ENCODE measurements at regions not wholly inside any gene's neighbourhood (a gene's known extent, or its start where the extent isn't known, plus 50 kb on each side); places are given as distances from the start of the nearest gene placed in this dataset.
"Not testable (repeated sequence)": the region's sequence is repeated elsewhere in the genome, so short reads cannot be mapped to it uniquely, and the experiment has no call there.

GRCh38 chr1:30213936-30214335, 509.4 kb downstream of the MATN1 start:
- DNase-seq (ENCODE audit: low read depth, low spot score) (no peak), ATAC-seq (no peak)
- Histone ChIP-seq H3K9me3 (ENCODE audit: control insufficient read depth in 1 of 2, insufficient read depth in 1 of 2, low read depth in 1 of 2, low read length in 2 of 2) (no peaks in the 10 kb centered on the region), H3K9me2 (ENCODE audit: insufficient read depth) (no peaks in the 10 kb centered on the region), H4K20me1 (ENCODE audit: insufficient read depth) (no peaks in the 10 kb centered on the region), H3K4me3 (replicated peaks in 1 of 2; ENCODE audit: low read depth in 1 of 2, low read length in 2 of 2) (no peak overlapping the region), H3K27me3 (ENCODE audit: insufficient read depth, low read length) (peaks cover 17% of the 10 kb centered on the region), H3K9ac (ENCODE audit: low read length) (no peak overlapping the region), H3K79me2 (ENCODE audit: insufficient read depth, low read length) (no peaks in the 10 kb centered on the region), H3K36me3 (ENCODE audit: control insufficient read depth in 1 of 2, insufficient read depth in 2 of 2, low read length in 2 of 2) (no peaks in the 10 kb centered on the region), H3K27ac (ENCODE audit: low read depth, low read length) (no peak overlapping the region), H3K4me1 (ENCODE audit: control insufficient read depth in 1 of 2, insufficient read depth in 2 of 2, low read length in 2 of 2) (no peaks in the 10 kb centered on the region), H3K4me2 (ENCODE audit: low read length) (no peak overlapping the region), H2AFZ (ENCODE audit: low read depth, low read length, poor library complexity, severe bottlenecking) (no peak overlapping the region)
- intact Hi-C loops (cut with micrococcal nuclease): no loop called here
- no TSS peak for BruUV-seq (replicated peaks)
- ChIA-PET CTCF (no interaction called here), POLR2A (no interaction called here), RAD21 (ENCODE audit: low non-redundant PET in 1 of 2, low total read pairs in 2 of 2, uncharacterized antibody in 2 of 2, unreplicated experiment in 2 of 2) (no interaction called here)
- TF ChIP-seq EZH2phosphoT487 (IDR thresholded peaks at IDR 0.05; ENCODE audit: borderline replicate concordance): no peak
- TF ChIP-seq SRF (IDR thresholded peaks at IDR 0.05; ENCODE audit: low read depth): no peak
- no peak for TF ChIP-seq FOSL1 (IDR thresholded peaks at IDR 0.05; ENCODE audit: low read depth)
- no peak for TF ChIP-seq EGR1 (IDR thresholded peaks at IDR 0.05; ENCODE audit: low read depth)
- TF ChIP-seq ATF3 (IDR thresholded peaks at IDR 0.05): no peak
- TF ChIP-seq MAX (IDR thresholded peaks at IDR 0.05): no peak
- TF ChIP-seq CEBPB (IDR thresholded peaks at IDR 0.05; ENCODE audit: low read depth): no peak
- no peak for TF ChIP-seq RAD21 (IDR thresholded peaks at IDR 0.05; ENCODE audit: low read depth)
- no peak for TF ChIP-seq POLR2A (IDR thresholded peaks at IDR 0.05; ENCODE audit: borderline replicate concordance, extremely low read depth, insufficient read depth, insufficient read length)
- TF ChIP-seq ELF1 (IDR thresholded peaks at IDR 0.05; ENCODE audit: borderline replicate concordance, low read depth): no peak
- no peak for TF ChIP-seq CBX3 (IDR thresholded peaks at IDR 0.05; ENCODE audit: low read depth)
- TF ChIP-seq TCF7L2 (IDR thresholded peaks at IDR 0.05; ENCODE audit: borderline replicate concordance, extremely low read depth, insufficient read depth, insufficient read length): no peak
- TF ChIP-seq ZNF274 (IDR thresholded peaks at IDR 0.05; ENCODE audit: low read depth, low read length): no peak
- no peak for TF ChIP-seq EZH2 (IDR thresholded peaks at IDR 0.05)
- TF ChIP-seq YY1 (IDR thresholded peaks at IDR 0.05; ENCODE audit: extremely low read depth, insufficient replicate concordance, low read depth, low read length): no peak

- RAD21 ChIA-PET (ENCODE audit: low non-redundant PET in 1 of 2, low total read pairs in 2 of 2, uncharacterized antibody in 2 of 2, unreplicated experiment in 2 of 2); ATAC-seq; H3K4me1 ChIP-seq (ENCODE audit: control insufficient read depth in 1 of 2, insufficient read depth in 2 of 2, low read length in 2 of 2); H3K9me3 ChIP-seq (ENCODE audit: control insufficient read depth in 1 of 2, insufficient read depth in 1 of 2, low read depth in 1 of 2, low read length in 2 of 2); intact Hi-C loops (cut with micrococcal nuclease); H3K36me3 ChIP-seq (ENCODE audit: control insufficient read depth in 1 of 2, insufficient read depth in 2 of 2, low read length in 2 of 2); H3K4me2 ChIP-seq (ENCODE audit: low read length); H3K79me2 ChIP-seq (ENCODE audit: insufficient read depth, low read length); BruUV-seq (replicated peaks); DNase-seq (ENCODE audit: low read depth, low spot score); H3K27ac ChIP-seq (ENCODE audit: low read depth, low read length); CTCF ChIA-PET; H3K9me2 ChIP-seq (ENCODE audit: insufficient read depth); H3K9ac ChIP-seq (ENCODE audit: low read length); H3K4me3 ChIP-seq (replicated peaks in 1 of 2; ENCODE audit: low read depth in 1 of 2, low read length in 2 of 2); H2AFZ ChIP-seq (ENCODE audit: low read depth, low read length, poor library complexity, severe bottlenecking); H3K27me3 ChIP-seq (ENCODE audit: insufficient read depth, low read length); H4K20me1 ChIP-seq (ENCODE audit: insufficient read depth); POLR2A ChIA-PET: not testable (repeated sequence)
These were observed 515.4 kb downstream of the MATN1 start for GRCh38 chr1:30207962-30208361.

- H2AFZ ChIP-seq (ENCODE audit: low read depth, low read length, poor library complexity, severe bottlenecking); H3K9me3 ChIP-seq (ENCODE audit: control insufficient read depth in 1 of 2, insufficient read depth in 1 of 2, low read depth in 1 of 2, low read length in 2 of 2); H3K36me3 ChIP-seq (ENCODE audit: control insufficient read depth in 1 of 2, insufficient read depth in 2 of 2, low read length in 2 of 2); H3K9me2 ChIP-seq (ENCODE audit: insufficient read depth); H4K20me1 ChIP-seq (ENCODE audit: insufficient read depth); H3K79me2 ChIP-seq (ENCODE audit: insufficient read depth, low read length); intact Hi-C loops (cut with micrococcal nuclease); RAD21 ChIA-PET (ENCODE audit: low non-redundant PET in 1 of 2, low total read pairs in 2 of 2, uncharacterized antibody in 2 of 2, unreplicated experiment in 2 of 2); H3K9ac ChIP-seq (ENCODE audit: low read length); H3K4me3 ChIP-seq (replicated peaks in 1 of 2; ENCODE audit: low read depth in 1 of 2, low read length in 2 of 2); H3K4me2 ChIP-seq (ENCODE audit: low read length); BruUV-seq (replicated peaks); ATAC-seq; H3K27ac ChIP-seq (ENCODE audit: low read depth, low read length); POLR2A ChIA-PET; H3K4me1 ChIP-seq (ENCODE audit: control insufficient read depth in 1 of 2, insufficient read depth in 2 of 2, low read length in 2 of 2); H3K27me3 ChIP-seq (ENCODE audit: insufficient read depth, low read length); CTCF ChIA-PET; DNase-seq (ENCODE audit: low read depth, low spot score): not testable (repeated sequence)
These were observed 516.8 kb downstream of the MATN1 start for GRCh38 chr1:30206631-30207030.

Data from HCT116 (cell line).